GM13977 (cell line): ENCODE measurements at regions not wholly inside any gene's neighbourhood (a gene's known extent, or its start where the extent isn't known, plus 50 kb on each side); places are given as distances from the start of the nearest gene placed in this dataset.
"Not testable (repeated sequence)": the region's sequence is repeated elsewhere in the genome, so short reads cannot be mapped to it uniquely, and the experiment has no call there.

Experiments used
- DNase-seq: peaks from one replicate; pipeline ENCODE4 v3.0.0; 2012; ENCODE audit warnings: low spot score
- CTCF ChIP-seq: IDR thresholded peaks from 2 replicates; pipeline ENCODE4 v1.5.1; 2012; ENCODE audit warnings: mild to moderate bottlenecking, control low read depth; ENCODE audit not compliant: insufficient read depth; ENCODE audit errors: extremely low read depth, missing control alignments
- in situ Hi-C: fragments of 300-500 bp; cut with MboI; formaldehyde crosslinking; loops from one replicate; pipeline ENCODE4 v1.12.0; 2022; ENCODE audit warnings: low sequenced_read_pairs, low pct_unique_long_range_greater_than_20kb, mixed read lengths, inconsistent platforms; ENCODE audit not compliant: unreplicated experiment

GRCh38 chr1:157312082-157312812 lies 174.1 kb upstream of the ETV3 start:
- no peak for TF ChIP-seq CTCF
- in situ Hi-C loops, result no loop called here
- DNase-seq, result no peak

- no peak for DNase-seq
- no peak for TF ChIP-seq CTCF
- in situ Hi-C loops, result no loop called here
Measured at GRCh38 chr1:157311730-157312081, 173.5 kb upstream of the ETV3 start.

GRCh38 chr1:157310805-157311729 lies 172.9 kb upstream of the ETV3 start:
- in situ Hi-C loops, DNase-seq: not testable (repeated sequence)
- TF ChIP-seq CTCF, result peak; percentile 45

- in situ Hi-C loops, result no loop called here
- no peak for TF ChIP-seq CTCF
- no peak for DNase-seq
Measured at GRCh38 chr1:157310401-157310800, 172.2 kb upstream of the ETV3 start.

- TF ChIP-seq CTCF, result no peak
- no peak for DNase-seq
- in situ Hi-C loops, result no loop called here
Measured at GRCh38 chr1:157307491-157307890, 169.3 kb upstream of the ETV3 start.

GRCh38 chr1:157306896-157307295 lies 168.7 kb upstream of the ETV3 start:
- TF ChIP-seq CTCF, result no peak
- in situ Hi-C loops, result no loop called here
- DNase-seq, result no peak
